ENCODE measurements at regions not wholly inside any gene's neighbourhood (a gene's known extent, or its start where the extent isn't known, plus 50 kb on each side); places are given as distances from the start of the nearest gene placed in this dataset.

DNA sequence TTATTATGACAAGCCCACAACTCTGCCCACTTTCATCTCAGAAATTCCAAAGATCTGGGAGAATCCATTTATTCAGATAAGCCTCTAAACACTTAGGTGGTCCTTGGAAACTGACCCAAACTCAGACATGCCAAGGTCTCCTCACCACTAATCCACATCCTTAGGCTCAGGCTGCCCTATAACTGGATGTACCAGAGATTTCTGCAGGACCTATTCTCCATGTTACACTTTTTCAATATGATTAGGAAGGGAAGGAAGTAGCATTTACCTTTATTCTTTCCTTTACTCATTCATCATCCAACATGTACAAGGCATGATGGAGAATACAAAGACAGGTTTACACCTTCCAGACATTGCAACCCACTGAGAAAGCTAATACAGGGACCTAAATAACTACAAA, 145.9 kb upstream of the BMP4 start:
- no peak overlapping the region for H3K4me3 ChIP-seq (ENCODE audit: control insufficient read depth, low read depth, low read length)
- no peak for TF ChIP-seq CTCF (IDR thresholded peaks at IDR 0.05; ENCODE audit: control insufficient read depth, insufficient read depth, low read depth, low read length, missing control alignments)
- no peak for DNase-seq (ENCODE audit: low read depth)

GRCh38 chr14:54104601-54105145, 148.0 kb upstream of the BMP4 start:
- no peak for DNase-seq (ENCODE audit: low read depth)
- no peak for TF ChIP-seq CTCF (IDR thresholded peaks at IDR 0.05; ENCODE audit: control insufficient read depth, insufficient read depth, low read depth, low read length, missing control alignments)
- no peak overlapping the region for H3K4me3 ChIP-seq (ENCODE audit: control insufficient read depth, low read depth, low read length)

GRCh38 chr14:54105406-54105805, 148.8 kb upstream of the BMP4 start:
- H3K4me3 ChIP-seq (ENCODE audit: control insufficient read depth, low read depth, low read length): no peak overlapping the region
- DNase-seq (ENCODE audit: low read depth): no peak
- no peak for TF ChIP-seq CTCF (IDR thresholded peaks at IDR 0.05; ENCODE audit: control insufficient read depth, insufficient read depth, low read depth, low read length, missing control alignments)

DNA sequence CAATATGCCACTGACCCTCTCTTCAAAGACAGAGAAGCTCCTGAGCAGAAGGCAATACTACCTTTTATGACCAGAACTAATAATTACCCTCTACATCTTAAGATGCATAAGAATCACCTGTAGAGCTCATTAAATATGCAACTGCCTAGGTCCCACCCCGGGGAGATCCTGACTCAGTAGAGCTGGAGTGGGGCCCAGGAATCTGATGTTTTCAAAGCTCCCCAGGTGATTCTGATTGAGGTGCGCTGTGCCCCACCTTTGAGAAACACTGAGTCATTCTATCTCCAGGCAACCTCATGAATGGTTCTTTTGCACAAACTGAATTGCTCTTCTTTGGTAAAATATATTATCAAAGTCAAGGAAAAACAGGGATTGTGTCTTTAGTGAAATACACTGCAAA, 149.3 kb upstream of the BMP4 start:
- H3K4me3 ChIP-seq (ENCODE audit: control insufficient read depth, low read depth, low read length): no peak overlapping the region
- no peak for DNase-seq (ENCODE audit: low read depth)
- TF ChIP-seq CTCF (IDR thresholded peaks at IDR 0.05; ENCODE audit: control insufficient read depth, insufficient read depth, low read depth, low read length, missing control alignments): no peak

- no peak for TF ChIP-seq CTCF (IDR thresholded peaks at IDR 0.05; ENCODE audit: control insufficient read depth, insufficient read depth, low read depth, low read length, missing control alignments)
- H3K4me3 ChIP-seq (ENCODE audit: control insufficient read depth, low read depth, low read length): no peak overlapping the region
- no peak for DNase-seq (ENCODE audit: low read depth)
These were observed 150.2 kb upstream of the BMP4 start for GRCh38 chr14:54106661-54107377.

DNA sequence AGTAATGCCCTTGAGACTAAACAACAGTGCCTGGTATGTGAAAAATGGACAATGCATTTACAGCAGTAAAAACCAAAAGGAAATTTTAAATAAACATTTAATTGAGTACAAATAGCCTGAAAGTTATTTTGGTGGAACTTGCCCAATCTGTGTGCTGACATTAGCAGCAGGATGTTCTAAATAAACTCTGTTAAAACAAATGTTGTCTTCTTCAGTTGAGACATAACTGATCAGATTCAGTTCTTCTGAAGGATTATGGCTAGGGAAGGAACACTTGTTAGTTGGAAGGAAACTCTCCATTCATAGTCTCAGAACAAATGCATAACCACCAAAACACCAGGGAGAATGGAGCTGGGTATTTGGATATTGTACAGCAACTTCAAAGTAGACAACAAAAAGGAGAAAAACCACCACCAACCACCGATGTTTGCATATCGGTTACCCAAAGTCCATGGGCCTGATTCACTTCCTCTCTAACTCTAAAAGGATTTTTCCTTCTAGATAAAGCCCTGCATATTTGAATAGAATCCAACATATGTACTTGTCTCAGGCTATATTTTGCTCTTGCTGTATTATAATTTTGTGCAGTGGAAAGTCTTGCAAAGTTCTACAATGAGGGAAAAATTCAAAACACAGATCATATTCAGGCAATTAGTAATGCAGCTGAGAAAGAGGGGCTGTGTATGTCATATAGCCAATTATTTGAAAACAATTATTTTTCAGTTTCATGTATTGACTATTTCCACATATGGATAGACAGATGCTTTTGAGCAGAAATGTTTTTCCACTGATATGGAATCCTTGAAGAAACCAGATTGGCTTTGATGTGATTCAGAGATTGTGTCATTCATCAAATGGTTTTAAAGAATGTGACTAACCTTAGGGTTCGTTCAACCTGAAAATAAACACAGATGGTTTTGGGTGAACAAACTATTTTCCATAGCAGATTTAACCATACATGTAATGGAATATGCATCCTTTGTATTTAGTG, 152.2 kb upstream of the BMP4 start:
- no peak for DNase-seq (ENCODE audit: low read depth)
- TF ChIP-seq CTCF (IDR thresholded peaks at IDR 0.05; ENCODE audit: control insufficient read depth, insufficient read depth, low read depth, low read length, missing control alignments): no peak
- no peak overlapping the region for H3K4me3 ChIP-seq (ENCODE audit: control insufficient read depth, low read depth, low read length)

All from AG09309 (cell line).